ENCODE measurements at regions not wholly inside any gene's neighbourhood (a gene's known extent, or its start where the extent isn't known, plus 50 kb on each side); places are given as distances from the start of the nearest gene placed in this dataset.
"Not testable (repeated sequence)": the region's sequence is repeated elsewhere in the genome, so short reads cannot be mapped to it uniquely, and the experiment has no call there.

DNA sequence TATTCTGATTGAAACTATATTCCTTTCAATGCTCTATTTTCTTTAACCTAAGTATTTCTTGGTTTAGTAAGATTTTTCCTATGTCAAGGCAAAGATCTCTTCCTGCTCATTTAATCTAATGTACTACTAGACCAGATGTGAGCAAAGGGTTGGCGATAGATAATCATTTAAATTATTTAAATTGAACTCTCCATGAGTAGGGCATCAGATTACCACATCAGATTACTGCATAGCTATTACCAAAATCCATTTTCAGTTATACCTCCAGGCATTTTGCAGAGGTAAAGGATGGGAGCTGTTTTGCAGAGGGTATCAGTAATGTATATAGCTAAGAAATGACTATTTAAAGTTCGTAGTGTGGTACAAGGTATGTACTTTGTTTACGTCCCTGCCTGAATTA lies 607.9 kb downstream of the PTPRC start:
- ATAC-seq, result no peak
- FAIRE-seq, result no peak
- no peak for DNase-seq
- Histone ChIP-seq H3K9me3 (no peaks in the 10 kb centered on the region), H3K27me3 (no peaks in the 10 kb centered on the region), H3K27ac (no peak overlapping the region), H3K36me3 (no peaks in the 10 kb centered on the region), H3K4me1 (no peaks in the 10 kb centered on the region), H3K4me3 (no peak overlapping the region)
- intact Hi-C loops (cut with DNase I), result no loop called here
- 89 to 92% methylated on average over 3 of the region's 3 CpGs for WGBS, 2 donors
- TF ChIP-seq, protein P1, sequence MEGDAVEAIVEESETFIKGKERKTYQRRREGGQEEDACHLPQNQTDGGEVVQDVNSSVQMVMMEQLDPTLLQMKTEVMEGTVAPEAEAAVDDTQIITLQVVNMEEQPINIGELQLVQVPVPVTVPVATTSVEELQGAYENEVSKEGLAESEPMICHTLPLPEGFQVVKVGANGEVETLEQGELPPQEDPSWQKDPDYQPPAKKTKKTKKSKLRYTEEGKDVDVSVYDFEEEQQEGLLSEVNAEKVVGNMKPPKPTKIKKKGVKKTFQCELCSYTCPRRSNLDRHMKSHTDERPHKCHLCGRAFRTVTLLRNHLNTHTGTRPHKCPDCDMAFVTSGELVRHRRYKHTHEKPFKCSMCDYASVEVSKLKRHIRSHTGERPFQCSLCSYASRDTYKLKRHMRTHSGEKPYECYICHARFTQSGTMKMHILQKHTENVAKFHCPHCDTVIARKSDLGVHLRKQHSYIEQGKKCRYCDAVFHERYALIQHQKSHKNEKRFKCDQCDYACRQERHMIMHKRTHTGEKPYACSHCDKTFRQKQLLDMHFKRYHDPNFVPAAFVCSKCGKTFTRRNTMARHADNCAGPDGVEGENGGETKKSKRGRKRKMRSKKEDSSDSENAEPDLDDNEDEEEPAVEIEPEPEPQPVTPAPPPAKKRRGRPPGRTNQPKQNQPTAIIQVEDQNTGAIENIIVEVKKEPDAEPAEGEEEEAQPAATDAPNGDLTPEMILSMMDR (IDR thresholded peaks at IDR 0.05), result no peak

DNA sequence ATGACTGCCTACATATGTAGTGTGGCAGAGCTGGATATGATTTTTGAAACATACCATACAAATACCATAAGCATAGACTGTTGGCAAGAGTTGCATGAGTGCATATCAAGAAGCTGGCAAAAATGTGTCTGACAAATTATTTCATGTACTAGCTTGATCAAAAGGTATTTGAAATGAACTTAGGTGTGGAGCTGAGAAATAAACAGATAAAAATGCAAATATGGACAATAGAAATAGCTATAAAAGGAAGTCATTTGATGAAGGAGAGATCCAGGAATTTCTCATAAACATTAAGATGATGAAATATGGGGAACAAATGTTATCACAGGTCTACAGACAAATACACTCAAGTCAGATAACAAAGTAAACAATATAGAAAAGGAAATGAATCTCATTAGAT lies 609.1 kb downstream of the PTPRC start:
- no peak for DNase-seq
- TF ChIP-seq, protein P1 (IDR thresholded peaks at IDR 0.05), result no peak
- no peaks in the 10 kb centered on the region for H3K27me3 ChIP-seq
- no peak overlapping the region for H3K27ac ChIP-seq
- H3K9me3 ChIP-seq, result no peaks in the 10 kb centered on the region
- no peaks in the 10 kb centered on the region for H3K36me3 ChIP-seq
- no peak for FAIRE-seq
- H3K4me3 ChIP-seq, result no peak overlapping the region
- intact Hi-C loops (cut with DNase I), result no loop called here
- no peak for ATAC-seq
- H3K4me1 ChIP-seq, result no peaks in the 10 kb centered on the region

DNA sequence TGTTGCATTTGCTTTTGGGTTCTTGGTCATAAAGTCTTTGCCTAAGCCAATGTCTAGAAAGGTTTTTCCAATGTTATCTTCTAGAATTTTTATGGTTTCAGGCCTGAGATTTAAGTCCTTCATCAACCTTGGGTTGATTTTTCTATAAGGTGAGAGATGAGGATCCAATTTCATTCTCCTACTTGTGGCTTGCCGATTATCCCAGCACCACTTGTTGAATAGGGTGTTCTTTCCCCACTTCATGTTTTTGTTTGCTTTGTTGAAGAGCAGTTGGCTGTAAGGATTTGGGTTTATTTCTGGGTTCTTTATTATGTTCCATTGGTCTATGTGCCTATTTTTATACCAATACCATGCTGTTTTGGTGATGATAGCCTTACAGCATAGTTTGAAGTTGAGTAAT lies 615.2 kb downstream of the PTPRC start:
- H3K9me3 ChIP-seq; H3K4me3 ChIP-seq; FAIRE-seq; DNase-seq; ATAC-seq; H3K27me3 ChIP-seq; H3K27ac ChIP-seq; intact Hi-C loops (cut with DNase I); H3K36me3 ChIP-seq; H3K4me1 ChIP-seq: not testable (repeated sequence)
- WGBS, 2 donors, result 79 to 100% methylated on average over 1 of the region's 1 CpG

DNA sequence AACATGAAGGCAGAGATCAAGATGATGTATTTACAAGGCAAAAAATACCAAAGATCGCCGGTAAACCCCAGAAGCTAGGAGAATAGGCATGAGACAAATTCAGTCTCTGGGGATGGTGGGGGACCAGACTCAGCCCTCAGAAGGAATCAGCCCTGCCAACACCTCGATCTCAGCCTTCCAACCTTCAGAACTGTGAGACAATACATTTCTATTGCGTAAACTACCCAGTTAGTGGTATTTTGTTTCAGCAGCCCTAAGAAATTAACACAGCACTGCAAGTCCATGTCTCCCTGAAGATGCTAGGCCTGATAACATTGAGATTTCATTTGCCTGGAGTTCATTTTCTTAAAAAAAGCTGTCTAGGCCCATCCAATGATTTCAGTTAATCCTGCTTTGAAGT lies 622.5 kb downstream of the PTPRC start:
- no peak overlapping the region for H3K4me3 ChIP-seq
- no peaks in the 10 kb centered on the region for H3K27me3 ChIP-seq
- H3K4me1 ChIP-seq, result no peaks in the 10 kb centered on the region
- DNase-seq, result no peak
- no peaks in the 10 kb centered on the region for H3K36me3 ChIP-seq
- TF ChIP-seq, protein P1 (IDR thresholded peaks at IDR 0.05), result no peak
- no peak overlapping the region for H3K27ac ChIP-seq
- FAIRE-seq, result no peak
- no peaks in the 10 kb centered on the region for H3K9me3 ChIP-seq
- ATAC-seq, result no peak
- 88 to 92% methylated on average over 4 of the region's 4 CpGs for WGBS, 2 donors
- intact Hi-C loops (cut with DNase I), result no loop called here

DNA sequence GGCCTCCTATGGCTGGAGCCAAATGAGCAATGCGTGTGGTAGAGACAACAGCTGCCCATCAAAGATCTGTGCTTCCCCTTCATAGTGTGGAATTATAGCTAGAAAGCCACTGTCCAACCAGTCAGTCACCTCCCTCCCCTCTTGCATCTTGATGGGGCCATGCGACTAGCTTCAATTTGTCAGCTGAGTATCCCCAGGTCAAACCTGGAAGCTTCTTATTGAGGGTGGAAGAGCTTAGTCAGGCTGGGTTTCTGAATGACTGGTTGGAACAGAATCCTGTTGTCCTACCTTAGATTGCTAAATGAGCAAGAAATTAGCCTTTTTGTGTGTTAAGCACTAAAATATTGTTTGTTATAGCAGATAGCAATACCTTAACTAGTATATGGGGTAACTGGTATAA lies 625.4 kb downstream of the PTPRC start:
- FAIRE-seq (no peak), ATAC-seq (no peak), DNase-seq (no peak)
- TF ChIP-seq, protein P1 (IDR thresholded peaks at IDR 0.05), result no peak
- H3K4me1 ChIP-seq, result no peaks in the 10 kb centered on the region
- WGBS, 2 donors, result 92% methylated on average over 2 of the region's 2 CpGs
- no peak overlapping the region for H3K27ac ChIP-seq
- H3K27me3 ChIP-seq, result no peaks in the 10 kb centered on the region
- no peaks in the 10 kb centered on the region for H3K9me3 ChIP-seq
- H3K4me3 ChIP-seq, result no peak overlapping the region
- intact Hi-C loops (cut with DNase I), result no loop called here
- no peaks in the 10 kb centered on the region for H3K36me3 ChIP-seq

DNA sequence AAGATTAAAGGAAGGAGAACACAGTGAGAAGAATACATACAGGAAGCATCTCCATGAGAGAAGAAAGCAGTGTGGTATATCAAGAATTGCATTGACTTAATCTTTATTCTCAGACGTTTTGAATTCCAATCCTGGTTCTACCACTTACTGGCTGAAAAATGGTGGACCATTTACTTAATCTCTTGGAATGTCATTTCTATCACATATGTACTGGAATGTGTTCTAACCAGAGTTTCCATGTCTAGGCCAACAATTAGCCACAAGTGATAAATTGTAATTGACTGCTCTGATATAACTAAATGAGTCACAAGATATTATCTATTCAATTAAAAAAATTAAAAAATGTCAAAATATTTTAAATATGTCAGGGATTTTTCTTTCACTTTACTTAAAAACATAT lies 626.1 kb downstream of the PTPRC start:
- TF ChIP-seq, protein P1 (IDR thresholded peaks at IDR 0.05), result no peak
- ATAC-seq (no peak), DNase-seq (no peak), FAIRE-seq (no peak)
- Histone ChIP-seq H3K27ac (no peak overlapping the region), H3K36me3 (no peaks in the 10 kb centered on the region), H3K9me3 (no peaks in the 10 kb centered on the region), H3K27me3 (no peaks in the 10 kb centered on the region), H3K4me1 (no peaks in the 10 kb centered on the region), H3K4me3 (no peak overlapping the region)
- intact Hi-C loops (cut with DNase I), result no loop called here
- 34 to 50% methylated on average over 1 of the region's 1 CpG for WGBS, 2 donors
